Ammon's horn (tissue), 1 donor: ENCODE measurements at regions not wholly inside any gene's neighbourhood (a gene's known extent, or its start where the extent isn't known, plus 50 kb on each side); places are given as distances from the start of the nearest gene placed in this dataset.

Experiments used
- DNase-seq: peaks from one replicate; pipeline ENCODE4 v3.0.0-alpha.2; 2016; ENCODE audit warnings: low spot score

- DNase-seq, result no peak
Observed at GRCh38 chr13:74662905-74663304, 528.7 kb upstream of the KLF12 start.

- no peak for DNase-seq
Observed at GRCh38 chr13:74661851-74662250, 527.6 kb upstream of the KLF12 start.

DNA sequence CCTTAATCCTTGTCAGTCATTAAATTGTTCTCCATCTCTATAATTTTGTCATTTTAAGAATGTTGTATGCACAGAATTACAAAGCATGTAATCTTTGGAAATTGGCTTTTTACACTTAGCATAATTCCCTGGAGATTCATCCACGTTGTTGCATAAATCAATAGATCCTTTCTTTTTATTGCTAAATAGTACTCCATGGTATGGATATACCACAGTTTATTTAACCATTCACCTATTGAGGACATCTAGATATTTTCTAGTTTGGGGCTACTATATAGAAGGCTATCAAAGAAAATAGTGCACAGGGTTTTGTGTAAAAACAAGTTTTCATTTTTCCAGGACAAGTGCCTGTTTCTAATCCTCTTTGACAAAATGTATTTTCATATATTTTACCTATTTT lies 523.6 kb upstream of the KLF12 start:
- no peak for DNase-seq

- DNase-seq, result no peak
Observed at GRCh38 chr13:74651121-74651520, 516.9 kb upstream of the KLF12 start.

DNA sequence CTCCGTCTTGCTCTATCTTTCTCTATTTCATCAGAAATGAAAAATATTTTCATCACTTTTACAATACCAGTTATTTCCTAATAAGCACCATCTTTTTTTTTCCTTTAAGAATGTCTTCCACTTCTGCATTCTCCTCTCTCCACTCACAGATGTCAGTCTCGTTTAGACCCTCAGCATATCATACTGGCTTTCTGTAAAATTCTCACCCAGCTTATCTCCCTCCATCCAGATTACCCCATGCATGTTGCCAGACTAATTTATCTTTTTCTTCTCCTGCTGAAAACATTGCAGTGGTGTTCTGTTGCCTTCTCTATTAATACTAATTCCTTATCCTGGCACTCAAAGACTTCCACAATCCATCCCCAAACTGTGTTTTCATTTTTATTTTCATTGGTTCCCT lies 513.8 kb upstream of the KLF12 start:
- DNase-seq, result no peak

GRCh38 chr13:74647211-74647610 lies 513.0 kb upstream of the KLF12 start:
- no peak for DNase-seq

- DNase-seq, result no peak
Observed at GRCh38 chr13:74646091-74646490, 511.9 kb upstream of the KLF12 start.

DNA sequence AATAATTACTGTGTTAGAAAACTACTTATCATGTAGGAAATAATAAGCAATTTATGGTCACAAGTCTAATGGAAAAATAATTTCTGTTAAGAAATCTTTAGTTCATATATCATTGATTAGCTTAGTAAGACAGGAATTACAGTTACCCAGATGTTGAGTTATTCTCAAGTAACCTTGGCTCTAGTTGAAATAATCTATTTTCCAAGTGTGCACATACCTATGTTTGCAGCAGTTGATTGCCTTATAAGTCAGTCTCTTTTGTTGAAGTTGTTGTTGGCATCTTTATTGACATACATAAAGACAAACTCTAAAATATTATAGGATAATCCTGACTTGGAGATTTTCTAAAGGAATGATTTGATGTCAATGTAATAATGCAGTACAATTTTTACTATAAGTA lies 511.4 kb upstream of the KLF12 start:
- DNase-seq, result no peak

DNA sequence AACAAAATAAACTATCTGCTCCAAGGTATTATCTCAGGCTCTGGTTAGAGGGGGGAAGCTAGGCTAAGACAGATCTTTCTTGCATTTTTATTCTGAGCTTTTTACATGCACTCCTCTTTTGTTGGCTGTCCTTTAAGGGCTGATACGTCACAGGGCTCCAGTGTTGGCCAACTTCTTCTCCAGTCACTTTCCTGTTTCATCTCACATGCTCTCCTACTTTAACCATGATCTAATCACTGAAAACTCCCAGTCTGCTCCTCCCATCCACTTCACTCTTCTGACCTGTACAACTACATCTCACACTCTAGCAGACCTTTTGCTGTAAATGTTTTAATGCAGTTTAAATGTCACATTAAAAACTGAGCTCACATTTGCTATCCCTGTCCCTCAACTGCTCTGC lies 510.0 kb upstream of the KLF12 start:
- no peak for DNase-seq

DNA sequence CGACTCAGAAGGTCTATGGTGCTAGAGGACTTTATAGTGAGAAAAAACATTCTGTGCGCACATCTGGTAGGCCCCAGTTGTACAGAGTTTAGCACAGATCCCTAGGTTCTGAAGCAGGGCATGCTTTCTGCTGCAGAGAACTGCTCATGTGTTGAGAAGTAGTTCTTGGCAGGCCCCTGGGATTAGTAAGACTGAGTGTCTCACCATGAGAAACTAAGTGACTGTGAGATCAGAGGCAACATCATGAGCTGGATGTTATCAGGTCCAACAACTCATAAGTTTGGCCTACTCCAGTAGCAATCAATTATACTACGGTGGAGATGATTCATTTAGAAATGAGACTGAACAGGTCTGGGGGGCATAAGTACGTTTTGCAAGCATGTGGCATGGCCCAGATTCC lies 507.4 kb upstream of the KLF12 start:
- DNase-seq, result no peak

DNA sequence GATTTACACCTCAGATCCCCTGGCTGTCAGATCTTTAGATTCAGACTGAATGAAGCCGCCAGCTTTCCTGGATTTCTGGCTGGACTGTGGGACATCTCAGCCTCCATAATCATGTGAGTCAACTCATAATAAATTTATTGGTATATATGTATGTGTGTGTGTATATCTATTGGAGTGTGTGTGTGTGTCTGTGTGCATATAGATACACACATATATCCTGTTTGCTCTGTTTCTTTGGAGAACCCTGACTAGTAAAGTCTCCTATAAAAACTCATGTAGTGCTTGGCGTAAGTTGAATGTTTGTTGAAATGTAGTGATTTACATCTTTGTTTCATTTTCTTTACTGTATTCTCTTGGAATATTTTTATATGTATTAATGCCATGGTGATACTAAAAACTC lies 499.5 kb upstream of the KLF12 start:
- DNase-seq, result no peak

GRCh38 chr13:74629985-74630384 lies 495.8 kb upstream of the KLF12 start:
- DNase-seq, result no peak

- DNase-seq, result no peak
Observed at GRCh38 chr13:74625541-74625940, 491.3 kb upstream of the KLF12 start.

DNA sequence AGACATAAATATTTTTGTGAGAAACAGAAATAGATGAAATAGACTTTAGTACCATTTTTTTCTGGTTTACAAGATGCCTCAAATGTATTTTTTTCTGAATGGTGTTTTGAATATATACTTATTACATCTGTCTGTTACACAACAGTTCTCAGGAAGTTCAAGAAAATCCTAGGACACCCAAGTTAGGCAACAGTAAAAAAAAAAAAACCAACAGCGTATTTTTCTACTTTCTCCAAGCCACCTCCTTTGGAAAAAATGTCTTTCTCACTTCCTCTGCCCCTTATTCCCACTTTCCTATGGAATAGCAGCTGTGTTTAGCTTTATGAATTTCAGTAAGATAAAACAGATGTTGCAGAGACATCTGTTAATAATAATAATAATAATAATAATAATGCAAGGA lies 489.6 kb upstream of the KLF12 start:
- DNase-seq, result no peak

DNA sequence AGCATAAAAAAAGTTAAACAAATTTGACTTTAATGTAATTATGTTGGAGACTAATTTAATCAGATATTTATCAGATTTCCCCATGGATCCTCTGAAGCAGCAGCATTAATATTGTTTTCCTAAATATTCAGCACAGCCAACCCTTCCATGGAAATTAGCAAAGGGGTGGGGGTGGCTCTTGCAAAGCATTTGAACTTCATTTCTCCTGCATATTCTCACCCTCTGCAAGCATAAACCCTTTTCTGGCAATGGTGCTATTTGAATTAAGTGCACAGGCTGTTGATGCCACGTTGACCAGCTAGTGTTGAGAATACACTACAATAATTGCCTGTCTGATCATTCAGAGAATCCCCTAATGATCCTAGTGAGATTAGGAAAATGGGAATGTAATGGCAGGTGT lies 488.1 kb upstream of the KLF12 start:
- DNase-seq, result no peak

GRCh38 chr13:74620711-74621110 lies 486.5 kb upstream of the KLF12 start:
- no peak for DNase-seq

GRCh38 chr13:74620308-74620707 lies 486.1 kb upstream of the KLF12 start:
- DNase-seq, result no peak

DNA sequence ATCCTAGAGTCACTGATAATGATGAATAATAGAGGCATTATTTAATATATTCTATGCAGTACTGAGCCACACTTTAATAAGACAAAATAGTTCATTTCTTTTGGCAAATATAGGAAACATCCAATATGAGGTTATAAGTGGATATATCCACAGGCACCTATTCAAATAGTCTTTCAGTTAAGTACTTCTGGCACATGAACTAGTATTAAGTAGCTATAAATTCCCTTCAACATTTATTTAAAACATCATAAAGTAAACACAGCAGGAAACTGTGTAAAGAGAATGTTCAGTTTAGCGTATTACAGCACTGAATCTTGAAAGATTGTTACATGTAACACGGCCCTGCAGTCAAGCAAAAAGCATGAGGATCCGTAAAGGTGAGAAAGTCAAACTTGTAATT lies 463.3 kb upstream of the KLF12 start:
- no peak for DNase-seq

DNA sequence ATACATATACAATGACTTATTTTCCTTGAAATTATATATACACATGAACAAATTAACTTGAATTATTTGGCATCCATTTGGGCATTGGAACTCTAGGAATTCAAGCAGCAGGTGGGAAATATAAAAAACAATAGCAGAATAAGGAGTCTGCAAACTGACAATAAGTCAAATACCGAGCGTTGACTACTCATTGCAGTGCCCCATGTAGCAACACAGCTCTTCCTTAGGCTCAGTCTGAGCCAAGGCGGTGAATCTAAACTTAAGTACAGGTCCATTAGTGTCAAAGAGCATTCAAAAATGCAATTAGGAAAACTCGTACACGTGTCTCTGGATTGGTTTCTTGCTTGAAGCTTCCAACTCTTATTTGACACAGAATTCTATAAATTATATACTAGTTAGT lies 462.5 kb upstream of the KLF12 start:
- DNase-seq, result no peak

DNA sequence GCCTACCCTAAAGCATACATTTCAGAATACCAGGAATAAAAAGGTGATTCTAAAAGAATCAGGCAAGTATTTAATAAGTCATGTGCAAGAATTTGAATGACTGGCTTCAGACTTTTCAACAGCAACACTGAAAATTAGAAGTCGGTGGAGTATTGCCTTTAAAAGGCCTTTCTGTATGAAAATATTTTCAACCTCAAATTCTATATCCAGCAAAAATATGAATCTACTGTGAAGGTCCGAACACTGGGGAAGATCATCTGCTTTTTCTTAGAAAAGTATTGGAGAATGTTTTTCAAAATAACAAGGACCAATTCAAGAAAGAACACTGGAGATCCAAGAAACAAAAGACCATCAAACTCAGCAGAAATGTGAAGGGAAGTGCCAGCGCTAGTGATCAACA lies 459.5 kb upstream of the KLF12 start:
- DNase-seq, result no peak

DNA sequence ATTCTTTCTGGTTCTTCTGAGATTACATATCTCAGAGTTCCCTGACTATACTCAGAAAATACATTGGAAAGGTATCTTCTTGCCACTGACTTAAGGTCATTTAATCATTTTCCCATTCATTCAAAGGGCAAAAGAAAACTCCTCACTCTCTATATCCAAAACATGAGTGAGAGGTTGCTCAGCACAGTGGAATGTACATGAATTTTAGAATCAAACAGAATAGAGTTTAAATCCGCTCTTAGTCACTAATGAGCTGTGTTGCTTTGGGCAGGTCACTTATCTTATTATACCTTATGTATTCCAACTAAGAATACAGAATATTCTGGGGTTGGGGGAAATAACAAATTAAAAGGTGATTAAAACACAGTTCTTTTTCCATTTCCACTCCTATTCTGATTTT lies 452.6 kb upstream of the KLF12 start:
- no peak for DNase-seq

- DNase-seq, result no peak
Observed at GRCh38 chr13:74576420-74576819, 442.2 kb upstream of the KLF12 start.

GRCh38 chr13:74575729-74576125 lies 441.5 kb upstream of the KLF12 start:
- peak; percentile 78 for DNase-seq

DNA sequence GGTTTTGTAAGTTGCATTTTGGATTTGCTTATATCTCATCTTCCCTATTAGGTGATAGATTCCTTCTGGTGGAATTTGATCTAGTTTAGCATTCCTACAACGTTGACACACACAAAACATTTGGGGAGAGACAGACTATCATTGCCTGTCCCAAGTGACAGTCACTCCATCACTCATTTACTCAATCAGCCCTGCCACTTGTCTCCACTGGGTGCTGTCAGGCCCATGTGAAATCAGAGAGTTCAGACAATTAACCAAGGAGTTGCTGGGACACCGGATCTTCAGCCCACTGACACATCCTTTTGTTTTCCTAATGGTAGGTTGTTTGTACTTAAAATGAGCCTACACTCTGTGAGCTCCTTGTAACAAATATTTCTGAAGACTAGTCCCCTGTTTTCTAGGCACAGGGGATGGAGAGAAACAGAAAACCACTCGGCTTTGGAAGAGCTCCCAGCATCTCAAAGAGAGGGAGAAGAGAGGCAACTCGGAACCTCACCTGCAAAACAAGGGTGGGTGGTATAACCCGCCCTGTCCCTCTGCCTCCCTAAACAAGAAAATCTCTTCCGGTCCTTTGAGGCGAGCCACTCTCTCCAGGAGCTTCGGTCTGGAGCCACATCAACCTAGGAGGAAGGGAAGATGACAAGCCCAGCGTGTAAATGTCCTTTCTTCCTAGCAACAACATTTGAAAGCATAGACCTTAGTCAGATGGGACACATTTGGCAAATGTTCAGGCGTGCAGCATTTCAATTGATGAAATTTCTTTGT lies 440.9 kb upstream of the KLF12 start:
- DNase-seq, result peak; percentile 16

GRCh38 chr13:74573654-74574053 lies 439.4 kb upstream of the KLF12 start:
- DNase-seq, result no peak
